Dendritic cell treated with granulocyte-macrophage colony-stimulating factor and Interleukin-4, amounts not matched to agents 40 ng/mL and 50 ng/mL, for 4 days (primary cell): ENCODE measurements at regions not wholly inside any gene's neighbourhood (a gene's known extent, or its start where the extent isn't known, plus 50 kb on each side); places are given as distances from the start of the nearest gene placed in this dataset.

ENCODE experiments used
- H3K27ac Mint-ChIP-seq: one replicate; pipeline ENCODE4 v1.8.0; 2022; ENCODE audit warnings: mild to moderate bottlenecking, mixed read lengths
- H3K27me3 Mint-ChIP-seq: one replicate; pipeline ENCODE4 v1.8.0; 2022; ENCODE audit warnings: mild to moderate bottlenecking, mixed read lengths
- H3K36me3 Mint-ChIP-seq: one replicate; pipeline ENCODE4 v1.8.0; 2022; ENCODE audit warnings: low read depth, mixed read lengths
- H3K4me1 Mint-ChIP-seq: one replicate; pipeline ENCODE4 v1.8.0; 2022; ENCODE audit warnings: low read depth, mixed read lengths
- H3K4me3 Mint-ChIP-seq: one replicate; pipeline ENCODE4 v1.8.0; 2022; ENCODE audit warnings: mild to moderate bottlenecking, moderate library complexity, mixed read lengths
- H3K9me3 Mint-ChIP-seq: one replicate; pipeline ENCODE4 v1.8.0; 2022; ENCODE audit warnings: mixed read lengths
- intact Hi-C: fragments of 100-400 bp; cut with micrococcal nuclease; formaldehyde crosslinking; loops from one replicate; pipeline ENCODE4 v1.15.0; 2022

- peaks cover 24% of the 10 kb centered on the region for H3K9me3 Mint-ChIP-seq
- H3K36me3 Mint-ChIP-seq: no peaks in the 10 kb centered on the region
- intact Hi-C loops: no loop called here
- H3K27me3 Mint-ChIP-seq: no peaks in the 10 kb centered on the region
- no peak overlapping the region for H3K27ac Mint-ChIP-seq
- no peak overlapping the region for H3K4me3 Mint-ChIP-seq
- H3K4me1 Mint-ChIP-seq: no peaks in the 10 kb centered on the region
Observed at GRCh38 chr5:8013948-8014710, 145.2 kb downstream of the MTRR start.

GRCh38 chr5:8019719-8020218 is 150.8 kb downstream of the MTRR start:
- no peaks in the 10 kb centered on the region for H3K36me3 Mint-ChIP-seq
- no peaks in the 10 kb centered on the region for H3K27me3 Mint-ChIP-seq
- H3K4me3 Mint-ChIP-seq: no peak overlapping the region
- H3K4me1 Mint-ChIP-seq: peaks cover 9% of the 10 kb centered on the region
- H3K27ac Mint-ChIP-seq: no peak overlapping the region
- peaks cover 49% of the 10 kb centered on the region for H3K9me3 Mint-ChIP-seq
- intact Hi-C loops: no loop called here

DNA sequence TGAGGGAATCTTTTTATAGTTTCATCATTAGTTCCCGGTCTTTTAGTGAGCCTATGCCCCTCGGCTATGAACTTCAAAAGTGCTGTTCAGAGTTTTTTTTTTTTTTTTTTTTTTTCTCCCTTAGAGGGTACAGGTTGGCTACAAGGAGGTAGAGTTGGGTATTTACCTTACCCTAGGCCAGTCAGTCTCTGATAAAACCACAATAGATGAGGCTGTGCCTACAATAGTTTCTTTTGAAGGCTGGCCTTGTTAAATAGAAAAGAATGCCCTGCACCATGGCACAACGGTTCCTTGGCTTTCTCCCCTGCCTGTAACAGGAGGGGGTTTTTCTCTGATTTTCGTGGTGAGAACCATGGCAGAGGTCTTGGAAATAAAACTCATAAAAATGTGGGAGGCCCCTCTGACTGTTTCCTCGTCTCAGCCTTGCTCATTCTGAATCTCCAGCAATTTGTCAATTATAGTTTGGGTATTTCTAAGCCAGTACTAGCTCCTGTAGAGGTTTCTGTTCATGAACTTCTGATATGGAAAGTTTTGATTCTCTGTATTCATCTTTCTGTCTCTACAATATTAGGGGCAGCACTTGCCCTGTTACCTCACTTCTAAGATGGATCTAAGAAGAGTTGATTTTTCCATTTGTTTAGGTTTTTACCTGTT is 152.0 kb downstream of the MTRR start:
- Mint-ChIP-seq H3K4me3 (no peak overlapping the region), H3K27ac (no peak overlapping the region), H3K9me3 (peaks cover 48% of the 10 kb centered on the region), H3K27me3 (no peaks in the 10 kb centered on the region), H3K36me3 (no peaks in the 10 kb centered on the region), H3K4me1 (peaks cover 9% of the 10 kb centered on the region)
- intact Hi-C loops: no loop called here

DNA sequence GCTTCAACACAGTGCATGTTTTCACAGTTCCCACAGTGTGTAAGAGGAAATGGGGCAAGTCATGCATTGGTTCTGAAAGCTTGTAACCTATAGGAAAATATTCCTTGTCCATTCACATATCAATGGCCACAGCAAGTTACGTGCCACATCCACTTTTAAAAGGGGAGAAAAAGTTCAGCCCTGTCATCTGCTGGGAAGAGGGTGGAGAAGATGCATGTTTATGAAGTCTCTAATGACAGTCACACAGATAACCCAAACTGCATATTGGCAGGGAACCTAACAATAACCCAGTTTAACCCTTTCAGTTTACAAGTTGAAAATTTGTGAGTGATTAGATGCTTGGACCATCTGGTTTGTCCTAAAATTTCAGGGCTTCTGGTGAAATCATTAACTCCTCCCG is 159.3 kb downstream of the MTRR start:
- H3K9me3 Mint-ChIP-seq: no peaks in the 10 kb centered on the region
- intact Hi-C loops: no loop called here
- H3K27me3 Mint-ChIP-seq: no peaks in the 10 kb centered on the region
- no peak overlapping the region for H3K27ac Mint-ChIP-seq
- no peaks in the 10 kb centered on the region for H3K36me3 Mint-ChIP-seq
- H3K4me1 Mint-ChIP-seq: no peaks in the 10 kb centered on the region
- H3K4me3 Mint-ChIP-seq: no peak overlapping the region

- H3K9me3 Mint-ChIP-seq: peaks cover 34% of the 10 kb centered on the region
- no peak overlapping the region for H3K4me3 Mint-ChIP-seq
- H3K36me3 Mint-ChIP-seq: no peaks in the 10 kb centered on the region
- H3K27me3 Mint-ChIP-seq: no peaks in the 10 kb centered on the region
- intact Hi-C loops: no loop called here
- no peak overlapping the region for H3K27ac Mint-ChIP-seq
- no peaks in the 10 kb centered on the region for H3K4me1 Mint-ChIP-seq
Observed at GRCh38 chr5:8033261-8033660, 164.3 kb downstream of the MTRR start.

GRCh38 chr5:8034852-8035251 is 165.9 kb downstream of the MTRR start:
- H3K9me3 Mint-ChIP-seq: peaks cover 34% of the 10 kb centered on the region
- H3K27me3 Mint-ChIP-seq: no peaks in the 10 kb centered on the region
- intact Hi-C loops: no loop called here
- no peaks in the 10 kb centered on the region for H3K36me3 Mint-ChIP-seq
- H3K4me1 Mint-ChIP-seq: no peaks in the 10 kb centered on the region
- no peak overlapping the region for H3K4me3 Mint-ChIP-seq
- H3K27ac Mint-ChIP-seq: no peak overlapping the region

DNA sequence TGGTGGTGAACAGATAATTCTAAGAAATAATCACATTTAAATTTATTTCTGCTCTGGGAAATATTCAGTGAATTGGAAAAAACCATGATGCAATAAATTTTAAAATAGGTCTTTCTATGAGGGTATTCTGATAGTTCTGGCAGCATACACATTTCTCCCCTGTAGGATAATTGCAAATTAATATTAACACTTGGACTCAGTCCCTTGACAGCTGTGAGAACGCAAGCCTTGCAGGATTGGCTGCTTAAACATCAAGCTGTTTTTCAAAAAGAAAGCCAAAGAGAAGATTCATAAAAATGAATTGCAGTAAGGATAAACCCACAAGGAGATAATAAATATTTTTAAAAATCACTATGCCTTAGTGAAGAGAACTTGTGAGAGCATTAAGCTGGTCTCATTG is 180.0 kb downstream of the MTRR start:
- Mint-ChIP-seq H3K36me3 (no peaks in the 10 kb centered on the region), H3K4me1 (no peaks in the 10 kb centered on the region), H3K9me3 (peaks cover 56% of the 10 kb centered on the region), H3K4me3 (no peak overlapping the region), H3K27ac (no peak overlapping the region), H3K27me3 (no peaks in the 10 kb centered on the region)
- intact Hi-C loops: no loop called here

- intact Hi-C loops: no loop called here
- Mint-ChIP-seq H3K4me1 (no peaks in the 10 kb centered on the region), H3K27ac (no peak overlapping the region), H3K4me3 (no peak overlapping the region), H3K36me3 (no peaks in the 10 kb centered on the region), H3K27me3 (no peaks in the 10 kb centered on the region), H3K9me3 (peaks cover 47% of the 10 kb centered on the region)
Observed at GRCh38 chr5:8050616-8051175, 181.7 kb downstream of the MTRR start.

DNA sequence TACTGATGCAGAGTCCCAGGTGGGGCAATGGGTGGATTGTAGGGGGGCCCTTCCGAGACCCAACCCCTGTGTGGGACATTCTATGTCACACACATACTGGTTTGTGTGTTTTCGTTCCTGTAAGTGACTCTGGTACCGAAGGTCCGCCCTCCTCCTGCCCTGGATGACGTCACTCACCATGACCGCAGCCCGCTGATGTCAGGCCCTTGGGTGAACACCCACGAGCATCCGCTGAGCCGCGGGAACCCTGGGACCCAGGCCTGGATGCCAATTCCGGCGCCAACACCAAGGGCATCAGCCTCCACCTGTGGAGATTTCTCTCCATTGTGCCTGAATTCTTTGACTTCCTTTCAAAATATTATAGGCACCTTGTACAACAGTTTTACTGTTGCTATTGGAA is 184.3 kb downstream of the MTRR start:
- Mint-ChIP-seq H3K36me3 (no peaks in the 10 kb centered on the region), H3K4me1 (no peaks in the 10 kb centered on the region), H3K9me3 (peaks cover 39% of the 10 kb centered on the region), H3K4me3 (no peak overlapping the region), H3K27ac (no peak overlapping the region), H3K27me3 (no peaks in the 10 kb centered on the region)
- intact Hi-C loops: no loop called here

- intact Hi-C loops: no loop called here
- no peaks in the 10 kb centered on the region for H3K9me3 Mint-ChIP-seq
- H3K4me1 Mint-ChIP-seq: no peaks in the 10 kb centered on the region
- H3K27ac Mint-ChIP-seq: no peak overlapping the region
- H3K27me3 Mint-ChIP-seq: no peaks in the 10 kb centered on the region
- no peaks in the 10 kb centered on the region for H3K36me3 Mint-ChIP-seq
- H3K4me3 Mint-ChIP-seq: no peak overlapping the region
Observed at GRCh38 chr5:8057769-8058168, 188.8 kb downstream of the MTRR start.

- H3K4me3 Mint-ChIP-seq: no peak overlapping the region
- no peaks in the 10 kb centered on the region for H3K36me3 Mint-ChIP-seq
- H3K27ac Mint-ChIP-seq: no peak overlapping the region
- H3K9me3 Mint-ChIP-seq: no peaks in the 10 kb centered on the region
- no peaks in the 10 kb centered on the region for H3K27me3 Mint-ChIP-seq
- intact Hi-C loops: no loop called here
- H3K4me1 Mint-ChIP-seq: no peaks in the 10 kb centered on the region
Observed at GRCh38 chr5:8058616-8059190, 189.8 kb downstream of the MTRR start.

- Mint-ChIP-seq H3K4me3 (no peak overlapping the region), H3K27me3 (no peaks in the 10 kb centered on the region), H3K27ac (no peak overlapping the region), H3K9me3 (no peaks in the 10 kb centered on the region), H3K4me1 (no peaks in the 10 kb centered on the region), H3K36me3 (no peaks in the 10 kb centered on the region)
- intact Hi-C loops: no loop called here
Observed at GRCh38 chr5:8059337-8059736, 190.4 kb downstream of the MTRR start.

GRCh38 chr5:8060235-8060952 is 191.4 kb downstream of the MTRR start:
- no peaks in the 10 kb centered on the region for H3K9me3 Mint-ChIP-seq

DNA sequence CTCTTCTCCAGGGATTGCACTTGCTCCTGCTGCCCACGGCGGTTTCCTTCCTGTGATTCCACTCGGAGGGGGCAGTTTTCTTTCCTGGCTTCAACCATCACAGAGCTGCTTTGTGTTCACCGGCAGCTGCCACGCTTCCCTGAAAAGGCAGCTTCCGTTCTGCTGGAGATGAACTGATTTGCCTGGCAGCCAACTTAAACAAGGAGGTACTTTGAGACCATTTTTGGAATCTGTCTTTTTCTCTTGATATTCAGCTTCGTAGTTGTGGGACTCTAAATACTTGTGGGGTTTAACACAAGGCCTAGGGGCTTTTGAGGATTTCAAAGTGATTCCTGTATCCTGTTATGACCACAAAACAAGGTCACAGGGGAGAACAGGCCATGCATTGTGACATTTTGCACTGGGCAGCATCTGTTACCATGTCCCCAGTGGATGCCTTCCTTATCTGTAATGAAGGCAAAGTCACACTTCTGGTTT is 192.0 kb downstream of the MTRR start:
- Mint-ChIP-seq H3K27me3 (no peaks in the 10 kb centered on the region), H3K27ac (no peak overlapping the region), H3K4me3 (no peak overlapping the region), H3K4me1 (no peaks in the 10 kb centered on the region), H3K9me3 (no peaks in the 10 kb centered on the region), H3K36me3 (no peaks in the 10 kb centered on the region)
- intact Hi-C loops: no loop called here

More at GRCh38 chr5:8060235-8060952, 191.4 kb downstream of the MTRR start:
- no peak overlapping the region for H3K27ac Mint-ChIP-seq
- H3K27me3 Mint-ChIP-seq: no peaks in the 10 kb centered on the region
- no peaks in the 10 kb centered on the region for H3K36me3 Mint-ChIP-seq
- no peak overlapping the region for H3K4me3 Mint-ChIP-seq
- intact Hi-C loops: no loop called here
- H3K4me1 Mint-ChIP-seq: no peaks in the 10 kb centered on the region
